GM19452 (cell line): ENCODE measurements at regions not wholly inside any gene's neighbourhood (a gene's known extent, or its start where the extent isn't known, plus 50 kb on each side); places are given as distances from the start of the nearest gene placed in this dataset.

ENCODE experiments used
- ATAC-seq: cut with Tn5 transposase; IDR thresholded peaks from one replicate; pipeline ENCODE4 v1.9.1; 2021; ENCODE audit not compliant: unreplicated experiment

DNA sequence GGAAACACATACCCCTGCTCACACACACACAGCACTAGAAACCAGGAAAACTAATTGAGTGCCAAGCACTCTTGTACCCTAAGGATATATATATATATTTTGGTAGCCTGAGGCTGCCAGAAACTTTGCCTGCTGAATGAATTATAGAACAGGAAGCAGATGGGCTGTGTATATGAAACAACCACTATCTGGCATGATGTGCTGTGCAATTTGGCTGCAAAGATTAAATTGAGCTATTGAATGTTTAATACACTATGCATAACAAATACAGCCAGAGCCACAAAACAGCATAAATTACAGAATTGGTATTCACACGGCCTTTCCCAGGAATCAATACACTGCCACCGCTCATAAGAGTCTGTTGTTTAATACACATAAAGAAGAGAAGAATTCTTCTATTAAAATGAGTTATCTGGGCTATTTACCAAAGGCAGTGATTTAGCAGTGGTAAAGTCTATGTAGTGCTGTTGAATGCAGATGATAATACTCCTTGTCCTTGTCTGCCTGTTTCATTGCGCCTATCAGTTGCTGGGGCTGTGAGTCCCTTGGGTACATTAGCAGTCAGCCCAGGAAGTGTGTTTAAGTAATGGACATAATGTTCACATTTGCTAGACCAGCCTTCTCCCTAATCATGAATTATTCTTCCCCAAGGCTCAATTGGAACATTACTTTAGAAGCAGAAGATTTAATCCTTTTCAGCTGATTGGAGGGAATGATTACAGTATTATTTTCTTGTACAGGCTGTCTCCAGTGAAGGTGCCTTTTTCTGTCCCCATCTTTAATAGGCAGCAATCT is 294.3 kb downstream of the TLE1 start:
- no peak for ATAC-seq

DNA sequence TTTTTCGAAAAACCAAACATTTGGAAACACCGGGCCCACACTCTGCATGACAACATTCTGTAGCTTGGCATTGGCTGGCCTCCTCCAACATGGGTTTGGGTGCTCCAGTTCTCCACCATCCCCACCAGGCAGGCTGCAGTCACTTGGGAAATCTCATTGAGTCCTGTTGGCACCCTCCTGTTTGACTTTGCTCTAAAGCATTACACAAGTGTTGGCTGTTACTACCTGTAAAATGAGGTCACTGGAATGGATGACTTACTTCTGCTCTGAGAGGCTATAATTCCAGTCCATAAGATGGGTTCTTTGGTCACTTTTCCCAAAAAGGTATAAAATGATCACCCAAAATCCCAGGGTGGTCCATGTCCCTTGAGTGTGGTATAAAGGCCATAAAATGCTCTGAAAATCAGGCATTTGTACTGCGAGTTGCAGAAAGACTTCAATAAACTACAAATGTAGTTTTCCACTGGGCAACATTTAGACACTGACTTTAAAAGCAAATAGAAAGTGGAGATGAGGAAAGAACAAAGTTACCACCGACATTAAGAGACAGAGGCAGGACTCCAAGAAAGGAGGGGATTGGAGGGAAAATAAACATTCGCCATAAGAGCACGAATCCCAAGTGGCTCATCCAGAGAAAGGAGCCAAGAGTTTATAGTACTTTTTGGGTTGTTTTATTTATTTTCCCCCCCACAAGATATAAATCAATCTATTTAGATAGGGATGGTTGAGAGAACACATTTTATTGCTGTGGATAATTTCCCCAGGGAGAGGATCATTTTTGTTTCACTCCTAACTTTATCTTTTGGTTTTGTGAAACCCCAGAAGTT is 295.1 kb downstream of the TLE1 start:
- no peak for ATAC-seq

DNA sequence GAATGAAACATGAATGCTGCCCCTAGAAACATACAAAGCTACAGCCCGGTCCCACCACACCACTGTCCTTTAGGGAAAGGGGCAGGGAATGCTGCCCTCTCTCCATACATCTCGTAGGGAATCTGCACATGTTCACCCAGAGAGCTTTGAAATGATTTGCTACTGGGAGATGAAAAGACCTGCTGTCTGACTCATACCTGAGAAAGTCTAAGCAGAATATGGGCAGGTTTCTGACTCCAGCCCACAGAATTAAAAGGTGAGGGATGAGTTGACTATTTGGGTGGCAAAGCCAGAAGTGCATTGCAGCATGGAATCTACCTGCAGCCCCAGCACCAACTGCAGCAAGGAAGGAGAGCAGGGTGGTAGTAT is 297.9 kb downstream of the TLE1 start:
- no peak for ATAC-seq

DNA sequence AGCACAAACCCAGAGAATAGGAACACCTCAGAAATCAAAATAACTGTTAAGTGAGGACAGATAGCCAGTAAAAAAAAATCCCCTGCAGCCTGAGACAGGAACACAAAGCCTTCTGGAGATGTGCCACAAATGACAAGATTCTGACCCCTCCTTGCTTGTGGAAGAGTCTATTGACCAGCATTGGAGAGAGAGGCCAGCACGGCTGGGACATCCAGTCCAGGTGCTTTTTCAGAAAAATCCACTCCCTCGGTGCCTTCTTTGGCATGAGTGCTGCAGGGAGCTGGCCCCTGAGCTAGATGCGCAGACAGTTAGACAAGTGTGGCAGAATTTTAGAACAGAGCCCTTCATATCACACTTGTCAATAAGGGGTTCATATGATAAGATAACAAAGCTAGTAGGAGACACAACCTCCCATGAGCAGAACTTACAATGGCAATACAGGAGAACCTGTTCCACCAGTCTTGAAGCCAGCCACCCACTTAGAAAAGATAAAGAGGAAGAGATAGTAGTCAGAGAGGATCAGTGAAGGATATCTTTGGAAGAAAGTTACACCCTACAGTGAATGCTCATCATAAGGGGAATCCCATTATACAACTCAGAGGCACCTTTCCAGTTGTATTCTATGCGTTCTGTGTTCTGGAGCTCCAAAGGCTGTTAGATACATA is 298.4 kb downstream of the TLE1 start:
- no peak for ATAC-seq

DNA sequence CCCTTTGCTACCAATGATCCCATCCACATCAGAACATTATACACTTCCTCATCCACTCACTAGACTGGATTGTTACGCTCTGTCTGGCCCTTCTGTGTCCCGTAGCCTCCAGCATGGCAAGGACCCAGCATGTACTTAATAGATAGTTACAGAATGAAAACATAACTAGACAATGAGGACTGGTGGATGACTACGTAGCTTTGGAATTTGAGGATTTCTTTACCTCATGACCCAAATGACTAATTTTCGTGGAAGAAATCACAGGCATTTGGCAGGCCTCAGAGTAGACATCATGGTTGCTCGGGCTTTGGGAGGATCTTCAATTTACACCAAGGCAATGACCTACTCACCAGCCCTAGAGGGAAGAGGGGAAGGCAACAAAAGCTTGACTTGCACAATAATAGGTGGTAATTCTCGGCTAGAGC is 299.8 kb downstream of the TLE1 start:
- ATAC-seq: no peak

DNA sequence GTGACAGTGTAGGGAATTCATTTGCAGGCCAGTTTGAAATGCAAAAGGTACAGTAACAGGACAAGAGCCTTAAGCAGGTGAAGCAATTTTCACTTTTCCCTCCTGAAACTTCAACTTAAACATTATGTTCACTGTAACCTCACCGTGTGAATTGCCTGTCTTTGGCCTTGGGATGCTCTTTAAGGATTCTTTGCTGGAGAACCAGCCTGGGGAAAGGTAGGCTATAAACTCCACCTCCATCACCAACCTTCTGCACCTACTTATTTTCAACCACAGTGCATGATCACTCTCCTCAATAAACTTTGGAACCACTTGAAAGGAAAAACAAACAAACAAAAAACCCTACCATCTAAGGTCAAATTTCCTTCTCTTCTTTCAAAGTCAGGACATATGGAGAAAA is 300.5 kb downstream of the TLE1 start:
- no peak for ATAC-seq

DNA sequence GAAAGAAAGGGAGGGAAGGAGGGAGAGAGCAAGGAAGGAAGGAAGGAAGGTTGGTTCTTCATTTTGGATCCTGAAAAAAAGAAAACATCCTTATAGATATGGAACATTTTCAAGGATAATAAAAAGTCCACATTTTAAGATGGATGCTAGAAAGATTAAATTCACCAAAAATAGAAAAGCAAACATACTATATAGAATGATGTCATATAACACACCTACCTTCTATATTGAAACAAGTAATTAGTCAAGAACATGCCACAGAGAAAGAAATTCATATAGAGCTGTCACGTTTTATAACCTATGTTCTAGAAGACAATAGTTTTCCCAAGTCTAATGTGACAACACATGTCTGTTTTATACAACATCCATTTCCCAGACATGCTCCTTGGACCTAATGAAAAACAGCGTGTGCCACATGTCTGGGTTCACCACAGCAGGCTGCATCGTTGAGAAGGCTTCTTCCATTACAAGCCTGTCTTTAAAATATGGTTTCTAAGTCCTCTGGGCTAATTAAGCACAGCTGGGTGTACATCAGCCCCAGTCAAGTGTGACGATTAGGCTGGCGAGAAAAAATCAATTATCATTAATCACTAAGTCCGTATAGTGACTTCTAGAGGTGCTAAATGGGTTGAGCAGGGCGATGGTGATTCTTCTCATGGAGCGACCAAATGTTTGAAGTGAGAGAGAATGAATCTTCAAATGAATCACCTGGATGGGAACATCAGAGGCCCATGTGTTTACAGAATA is 301.8 kb downstream of the TLE1 start:
- ATAC-seq: no peak

DNA sequence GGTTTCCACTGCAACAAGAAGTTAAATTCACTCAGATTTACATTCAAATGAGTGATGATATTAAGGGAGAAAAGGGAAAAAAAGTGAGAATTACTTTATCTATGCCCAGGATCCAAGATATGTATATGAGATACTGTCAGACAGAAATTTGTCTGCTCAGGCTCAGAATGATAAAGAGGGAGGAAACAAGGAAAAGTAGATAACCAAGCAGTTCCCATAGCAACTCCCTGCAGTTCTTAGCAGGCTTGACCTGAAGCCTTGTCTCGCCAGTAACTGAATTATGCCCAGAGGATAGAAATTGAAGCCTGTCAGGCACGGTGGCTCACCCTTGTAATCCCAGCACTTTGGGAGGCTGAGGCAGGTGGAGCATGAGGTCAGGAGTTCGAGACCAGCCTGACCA is 304.4 kb downstream of the TLE1 start:
- no peak for ATAC-seq

DNA sequence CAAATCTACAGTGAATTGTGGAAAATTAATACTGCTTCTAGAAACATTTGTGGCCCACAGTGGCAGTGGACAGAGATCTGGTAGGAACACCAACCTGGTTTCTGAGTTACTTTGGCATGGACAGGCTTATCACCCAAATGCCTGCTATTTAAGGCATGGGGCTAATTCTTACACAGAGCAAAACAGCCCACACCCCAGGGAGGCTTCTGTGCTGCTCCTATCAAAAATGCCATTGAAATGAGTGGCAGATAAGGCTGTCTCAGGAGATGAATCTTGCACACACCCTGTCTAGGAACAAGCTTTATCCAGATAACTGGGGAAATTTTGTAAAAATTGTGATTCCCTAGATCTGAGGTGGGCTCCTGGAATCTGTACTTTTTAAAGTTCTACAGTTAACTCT is 307.1 kb downstream of the TLE1 start:
- ATAC-seq: no peak

DNA sequence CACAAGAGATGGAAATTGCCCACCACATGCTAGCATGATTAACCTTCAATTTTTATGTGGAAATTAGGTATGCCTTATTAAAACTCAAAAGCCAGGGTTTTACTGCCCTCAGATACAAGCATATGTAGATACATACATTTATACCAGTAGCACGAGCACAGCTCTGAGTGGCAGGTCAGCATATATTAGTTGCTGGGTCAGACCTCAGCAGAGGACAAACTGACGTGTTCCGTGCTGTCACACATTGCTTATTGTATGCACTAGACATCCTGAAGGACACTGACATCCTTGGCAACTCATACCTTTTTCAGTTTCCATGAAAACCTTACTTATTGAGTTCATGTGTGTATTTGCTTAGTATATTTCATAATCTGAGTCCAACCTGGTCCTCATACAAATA is 307.7 kb downstream of the TLE1 start:
- no peak for ATAC-seq

DNA sequence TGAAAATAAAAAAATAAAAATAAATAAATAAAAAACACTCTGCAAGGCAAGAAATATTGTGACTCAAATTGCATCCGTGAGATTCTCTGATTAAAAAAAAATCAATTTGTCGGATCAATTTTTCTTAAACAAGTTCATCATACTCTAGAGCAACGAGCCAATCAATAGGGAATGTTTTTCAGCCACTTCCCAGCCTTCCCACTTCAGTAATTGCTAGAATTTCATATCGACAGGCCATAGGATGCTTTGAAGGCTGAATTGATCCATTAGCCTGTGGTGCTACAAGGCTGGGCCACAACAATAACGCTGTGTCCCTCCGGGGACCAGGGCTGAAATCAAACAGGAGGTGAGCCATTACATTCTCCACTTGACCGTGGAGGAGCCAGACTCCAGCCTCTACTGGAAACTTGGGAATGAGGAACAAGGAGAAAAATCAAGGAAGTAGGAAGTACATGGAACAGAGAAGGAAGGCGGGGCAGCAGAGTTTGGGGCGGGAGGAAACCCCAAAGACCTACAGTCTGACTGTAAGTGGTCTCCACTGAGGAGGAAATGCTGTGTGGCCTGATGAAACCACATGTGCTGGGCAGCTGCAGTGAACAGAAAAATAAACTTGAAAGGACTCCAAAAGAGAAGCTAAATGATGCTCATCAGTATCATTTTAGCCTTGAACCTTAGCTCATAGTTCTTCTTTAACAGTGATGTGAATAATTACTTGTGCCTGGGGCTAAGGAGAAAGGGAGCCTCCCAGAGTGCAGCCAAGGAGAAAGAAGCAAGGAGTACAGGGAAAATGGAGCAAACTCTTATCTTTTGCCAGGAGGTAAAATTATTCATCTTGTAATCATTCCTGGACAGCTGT is 308.6 kb downstream of the TLE1 start:
- no peak for ATAC-seq

DNA sequence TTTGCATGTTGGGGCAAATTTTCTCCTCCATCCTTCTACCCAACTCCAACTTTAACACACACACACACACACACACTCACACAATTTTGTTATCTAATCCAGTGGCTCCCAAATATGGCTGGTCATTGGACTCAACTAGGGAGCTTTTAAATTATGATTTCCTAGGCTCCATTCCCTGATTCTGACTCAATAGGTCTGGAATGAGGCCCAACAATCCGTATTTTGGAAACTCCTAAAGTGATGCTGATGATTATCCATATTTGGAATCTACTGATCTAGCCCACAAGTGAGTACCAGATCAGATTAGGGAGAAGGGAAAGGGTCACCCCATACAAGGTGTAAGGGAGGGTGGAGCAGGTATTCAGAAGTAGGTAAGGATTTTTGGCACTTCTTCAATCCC is 309.7 kb downstream of the TLE1 start:
- ATAC-seq: no peak

DNA sequence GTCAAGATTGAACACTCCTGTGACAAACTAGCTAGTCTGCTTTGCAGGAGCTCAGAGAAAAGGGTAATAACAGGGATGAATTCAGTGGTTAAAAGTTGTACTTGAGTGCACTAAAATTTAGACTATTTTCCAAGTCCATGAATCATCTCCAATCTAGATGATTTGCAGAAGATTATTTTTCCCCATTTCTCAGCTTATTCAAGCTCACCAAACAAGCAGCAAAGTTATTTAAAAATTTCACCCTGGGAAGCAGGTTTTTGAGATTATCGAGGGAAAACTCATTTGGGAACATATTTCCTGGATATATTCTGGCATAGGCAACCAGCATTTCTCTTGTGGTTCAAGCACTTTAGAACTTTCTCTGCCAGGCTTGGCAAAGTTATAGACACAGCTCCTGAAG is 311.4 kb downstream of the TLE1 start:
- no peak for ATAC-seq

DNA sequence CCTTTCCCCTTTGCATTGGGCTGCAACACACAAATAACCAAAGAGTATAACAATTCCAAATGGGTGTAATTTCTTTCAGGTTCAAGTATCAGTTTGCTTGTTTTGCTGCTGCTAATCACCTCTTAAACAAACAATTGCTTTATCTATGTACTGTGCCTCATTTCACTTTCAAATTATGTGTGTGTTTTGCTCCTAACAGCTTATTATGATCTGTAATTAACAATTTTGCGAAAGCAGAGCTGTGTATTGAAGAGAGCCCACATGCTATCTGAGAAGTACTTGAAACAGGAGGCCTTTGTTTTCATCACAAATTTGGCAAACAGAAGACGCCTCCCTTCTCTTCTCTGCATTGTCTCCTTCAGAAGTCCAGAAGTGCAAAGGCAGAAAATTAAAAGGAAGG is 312.0 kb downstream of the TLE1 start:
- ATAC-seq: no peak

DNA sequence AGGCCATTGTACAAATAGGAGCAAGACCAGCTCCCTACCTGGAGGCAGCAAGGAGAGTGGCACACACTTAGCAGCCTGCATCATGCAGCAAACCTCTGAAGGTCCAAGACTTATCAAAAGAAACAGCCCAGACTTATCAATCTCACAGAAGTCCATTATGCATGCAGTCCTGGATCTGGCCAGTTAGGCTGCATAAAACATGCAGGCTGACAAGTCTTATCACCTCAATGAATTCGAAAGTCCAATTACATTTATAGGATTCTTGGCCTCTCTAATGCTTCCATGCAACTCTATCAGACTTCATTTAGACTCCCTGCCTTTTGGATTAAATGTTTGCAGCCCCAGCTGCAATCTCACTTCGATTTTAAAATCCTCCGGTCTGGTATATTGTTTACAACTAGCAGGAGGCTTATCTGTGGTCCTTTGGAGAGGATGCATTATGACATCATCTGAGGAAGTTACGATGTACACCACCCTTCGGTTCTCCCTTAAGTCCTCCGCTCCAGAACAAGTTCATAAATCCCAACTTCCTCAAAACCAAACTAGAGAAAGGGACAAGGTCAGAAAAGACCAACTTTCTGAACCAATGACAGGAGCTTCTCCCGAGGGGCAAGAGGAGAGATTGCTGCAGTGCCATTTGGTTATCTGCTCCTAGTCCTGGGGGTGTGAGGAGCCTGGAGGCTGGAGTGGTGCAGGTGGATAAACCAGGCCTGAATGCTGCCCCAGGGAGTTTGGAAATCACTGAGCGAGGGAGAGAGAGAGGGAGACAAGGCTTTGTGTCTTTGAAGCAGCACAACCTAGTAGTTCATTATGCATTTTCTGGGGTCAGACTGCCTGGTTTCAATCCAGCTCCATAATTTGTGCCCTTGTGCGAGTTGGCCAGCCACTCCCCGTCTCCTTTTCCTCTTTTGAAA is 313.9 kb downstream of the TLE1 start:
- no peak for ATAC-seq

DNA sequence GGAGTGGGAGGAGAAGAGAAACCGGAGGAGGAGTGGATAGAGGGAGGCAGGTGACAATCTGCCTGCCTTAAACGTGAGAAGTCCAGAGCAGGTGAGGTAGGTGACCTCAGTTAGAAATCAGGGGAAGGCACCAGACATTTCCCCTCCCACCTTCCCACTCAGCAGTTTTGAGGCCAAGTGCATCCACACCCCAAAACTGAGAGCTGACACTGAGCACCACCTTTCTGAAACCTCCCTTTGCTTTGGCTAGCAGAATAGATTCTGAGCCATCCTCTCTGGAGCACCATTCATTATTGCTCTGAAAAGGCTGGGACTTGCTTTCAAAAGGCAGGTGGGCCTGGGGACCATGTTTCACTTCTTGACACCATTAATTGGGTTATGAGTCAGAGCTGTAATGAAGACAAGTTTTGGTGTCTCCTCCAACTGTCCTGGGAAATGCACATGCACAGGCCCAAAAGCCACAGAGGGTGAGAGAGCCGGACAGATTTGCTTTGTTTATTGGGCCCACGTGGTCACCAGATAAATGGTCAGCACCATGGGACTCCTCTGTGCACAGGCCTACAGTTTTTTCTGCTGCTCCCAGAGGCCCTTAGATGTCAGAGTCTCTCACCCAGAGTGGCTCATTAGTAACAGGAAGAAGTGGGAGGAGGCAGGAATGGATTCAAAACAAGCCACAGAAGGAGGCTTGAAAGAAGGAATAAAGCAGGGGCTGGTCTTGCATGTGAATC is 314.7 kb downstream of the TLE1 start:
- no peak for ATAC-seq

DNA sequence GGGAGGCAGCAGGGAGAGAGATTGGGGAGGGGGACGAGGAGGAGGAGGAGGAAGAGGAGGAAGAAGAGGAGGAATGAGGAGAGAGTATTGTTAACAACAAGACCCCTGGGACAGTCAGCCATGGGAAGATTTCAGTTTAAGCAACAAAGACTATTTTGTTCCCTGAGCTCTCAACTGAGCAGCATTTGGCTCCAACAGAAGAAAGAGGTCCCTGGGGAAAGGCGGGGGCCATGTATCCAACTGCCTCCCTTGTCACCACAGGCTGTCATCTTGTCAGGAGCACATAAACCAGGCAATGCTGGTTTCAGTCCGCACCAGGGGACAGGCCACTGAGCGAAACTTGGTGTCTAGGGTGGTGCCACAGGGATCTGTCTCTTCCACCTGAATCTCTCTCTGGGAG is 316.1 kb downstream of the TLE1 start:
- no peak for ATAC-seq

DNA sequence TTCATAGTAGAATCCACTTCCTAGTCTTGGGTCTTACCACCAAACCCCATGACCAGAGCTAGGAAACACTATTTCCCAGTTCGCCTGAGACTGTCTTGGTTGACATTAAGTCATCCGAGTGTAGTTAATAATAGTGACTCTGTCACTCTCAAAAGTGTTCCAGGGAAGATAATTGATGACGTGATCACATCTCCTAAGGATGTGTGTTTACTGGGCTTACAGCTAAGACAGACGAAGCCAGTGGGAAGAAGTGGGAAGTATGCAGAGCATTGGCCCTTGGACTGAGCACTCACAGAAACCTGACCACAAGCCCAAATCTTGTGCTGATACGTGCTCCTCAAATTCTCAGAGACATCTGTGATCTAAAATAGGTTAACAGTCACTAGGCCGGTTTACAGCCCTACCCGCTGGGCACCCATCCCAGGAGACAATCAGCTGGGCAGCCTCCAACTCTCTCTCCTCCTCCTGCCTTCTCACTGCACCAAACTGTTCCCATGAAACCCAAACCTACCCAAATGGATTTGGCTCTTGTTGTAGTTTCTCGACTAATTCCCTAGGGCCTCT is 316.6 kb downstream of the TLE1 start:
- ATAC-seq: no peak
